Osteoblast (primary cell): ENCODE measurements at regions not wholly inside any gene's neighbourhood (a gene's known extent, or its start where the extent isn't known, plus 50 kb on each side); places are given as distances from the start of the nearest gene placed in this dataset.
"Not testable (repeated sequence)": the region's sequence is repeated elsewhere in the genome, so short reads cannot be mapped to it uniquely, and the experiment has no call there.

Experiments used
- DNase-seq: peaks from one replicate; pipeline ENCODE4 v3.0.0; 2011; ENCODE audit warnings: low spot score, mixed read lengths; ENCODE audit not compliant: insufficient read length; ENCODE audit errors: missing footprints
- H2AFZ ChIP-seq: 2 replicates; pipeline ENCODE4 v1.6.0; 2011; ENCODE audit warnings: mild to moderate bottlenecking, low read length
- H3K27ac ChIP-seq: 2 replicates; pipeline ENCODE4 v1.5.1; 2011; ENCODE audit warnings: mild to moderate bottlenecking, low read depth, low read length, moderate library complexity
- H3K27me3 ChIP-seq: 2 replicates; pipeline ENCODE4 v1.6.0; 2012; ENCODE audit warnings: mild to moderate bottlenecking, control low read depth, inconsistent platforms, low read length, moderate library complexity; ENCODE audit not compliant: insufficient read depth
- H3K36me3 ChIP-seq: 2 replicates; pipeline ENCODE4 v1.5.1; 2011; ENCODE audit warnings: mild to moderate bottlenecking, low read length, control low read depth, moderate library complexity; ENCODE audit not compliant: insufficient read depth
- H3K4me1 ChIP-seq: 2 replicates; pipeline ENCODE4 v1.5.1; 2011; ENCODE audit warnings: mild to moderate bottlenecking, low read length, control low read depth, moderate library complexity; ENCODE audit not compliant: insufficient read depth
- H3K4me2 ChIP-seq: 2 replicates; pipeline ENCODE4 v1.6.0; 2011; ENCODE audit warnings: mild to moderate bottlenecking, low read length; ENCODE audit not compliant: insufficient read depth
- H3K4me3 ChIP-seq: fragments of 200-600 bp; sonication (generic); 3 replicates; pipeline ENCODE4 v1.5.1; 2012; ENCODE audit warnings: mild to moderate bottlenecking, low read length, inconsistent platforms; ENCODE audit not compliant: insufficient read depth
- H3K79me2 ChIP-seq: 2 replicates; pipeline ENCODE4 v1.6.0; 2012; ENCODE audit warnings: mild to moderate bottlenecking, low read length, control low read depth, inconsistent platforms; ENCODE audit not compliant: insufficient read depth
- H3K9me3 ChIP-seq: 2 replicates; pipeline ENCODE4 v1.5.1; 2011; ENCODE audit warnings: low read depth, low read length, control low read depth
- H4K20me1 ChIP-seq: 2 replicates; pipeline ENCODE4 v1.6.0; 2012; ENCODE audit warnings: mild to moderate bottlenecking, low read length, control low read depth; ENCODE audit not compliant: insufficient read depth
- TF ChIP-seq, protein P1 (sequence below): IDR thresholded peaks from 2 replicates; pipeline ENCODE4 v1.5.1; 2011; ENCODE audit warnings: mild to moderate bottlenecking, low read depth, low read length, moderate library complexity; ENCODE audit errors: extremely low read depth

DNA sequence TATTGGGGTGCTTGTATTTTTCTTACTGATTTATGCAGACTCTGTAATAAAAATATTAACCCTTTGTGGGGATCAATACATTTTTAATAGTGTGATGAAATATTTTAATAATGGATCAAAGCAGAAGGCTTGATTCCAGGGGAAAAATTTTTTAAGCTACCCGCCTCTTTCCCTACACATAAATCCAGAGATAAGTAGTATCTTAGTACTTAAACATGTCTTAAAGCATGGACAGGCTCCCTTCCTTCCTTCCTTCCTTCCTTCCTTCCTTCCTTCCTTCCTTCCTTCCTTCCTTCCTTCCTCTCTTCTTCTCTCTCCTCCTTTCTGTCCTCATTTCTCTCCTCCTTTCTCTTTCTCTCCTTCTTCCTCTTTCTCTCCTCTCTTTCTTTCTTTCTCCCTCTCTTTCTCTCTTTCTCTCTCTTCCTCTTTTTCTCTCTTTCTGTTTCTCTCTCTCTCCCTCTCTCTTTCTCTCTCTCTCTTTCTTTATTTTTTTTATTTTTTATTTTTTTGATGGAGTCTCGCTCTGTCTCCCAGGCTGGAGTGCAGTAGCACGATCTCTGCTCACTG lies 78.0 kb upstream of the SPRY4 start:
- Histone ChIP-seq H3K27me3 (no peaks in the 10 kb centered on the region), H3K79me2 (no peaks in the 10 kb centered on the region), H4K20me1 (no peaks in the 10 kb centered on the region), H3K4me3 (no peak overlapping the region), H3K27ac (no peak overlapping the region), H2AFZ (no peak overlapping the region), H3K36me3 (no peaks in the 10 kb centered on the region), H3K4me2 (no peak overlapping the region), H3K4me1 (no peaks in the 10 kb centered on the region), H3K9me3 (no peaks in the 10 kb centered on the region)
- no peak for DNase-seq
- TF ChIP-seq, protein P1, sequence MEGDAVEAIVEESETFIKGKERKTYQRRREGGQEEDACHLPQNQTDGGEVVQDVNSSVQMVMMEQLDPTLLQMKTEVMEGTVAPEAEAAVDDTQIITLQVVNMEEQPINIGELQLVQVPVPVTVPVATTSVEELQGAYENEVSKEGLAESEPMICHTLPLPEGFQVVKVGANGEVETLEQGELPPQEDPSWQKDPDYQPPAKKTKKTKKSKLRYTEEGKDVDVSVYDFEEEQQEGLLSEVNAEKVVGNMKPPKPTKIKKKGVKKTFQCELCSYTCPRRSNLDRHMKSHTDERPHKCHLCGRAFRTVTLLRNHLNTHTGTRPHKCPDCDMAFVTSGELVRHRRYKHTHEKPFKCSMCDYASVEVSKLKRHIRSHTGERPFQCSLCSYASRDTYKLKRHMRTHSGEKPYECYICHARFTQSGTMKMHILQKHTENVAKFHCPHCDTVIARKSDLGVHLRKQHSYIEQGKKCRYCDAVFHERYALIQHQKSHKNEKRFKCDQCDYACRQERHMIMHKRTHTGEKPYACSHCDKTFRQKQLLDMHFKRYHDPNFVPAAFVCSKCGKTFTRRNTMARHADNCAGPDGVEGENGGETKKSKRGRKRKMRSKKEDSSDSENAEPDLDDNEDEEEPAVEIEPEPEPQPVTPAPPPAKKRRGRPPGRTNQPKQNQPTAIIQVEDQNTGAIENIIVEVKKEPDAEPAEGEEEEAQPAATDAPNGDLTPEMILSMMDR, result no peak

DNA sequence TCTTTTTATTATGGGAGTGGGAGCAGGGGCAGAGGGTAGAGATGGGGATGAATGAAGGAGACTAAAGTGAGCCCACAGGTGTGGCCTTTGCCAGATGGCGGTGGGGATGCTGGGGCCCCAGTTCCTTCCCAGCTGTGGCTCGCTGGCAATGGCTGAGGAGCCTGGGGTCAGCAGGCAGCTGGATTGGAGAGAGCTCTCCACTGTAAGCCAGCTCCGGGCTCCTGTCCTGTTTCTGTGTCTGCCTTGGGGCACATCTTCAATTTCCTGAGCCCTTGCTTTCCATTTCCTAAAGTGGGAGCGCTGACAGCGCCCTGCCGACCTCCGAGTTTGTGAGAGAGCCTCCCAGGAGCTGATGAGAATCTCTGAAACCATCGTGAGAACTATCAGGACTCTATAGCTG lies 75.6 kb upstream of the SPRY4 start:
- no peaks in the 10 kb centered on the region for H3K27me3 ChIP-seq

DNA sequence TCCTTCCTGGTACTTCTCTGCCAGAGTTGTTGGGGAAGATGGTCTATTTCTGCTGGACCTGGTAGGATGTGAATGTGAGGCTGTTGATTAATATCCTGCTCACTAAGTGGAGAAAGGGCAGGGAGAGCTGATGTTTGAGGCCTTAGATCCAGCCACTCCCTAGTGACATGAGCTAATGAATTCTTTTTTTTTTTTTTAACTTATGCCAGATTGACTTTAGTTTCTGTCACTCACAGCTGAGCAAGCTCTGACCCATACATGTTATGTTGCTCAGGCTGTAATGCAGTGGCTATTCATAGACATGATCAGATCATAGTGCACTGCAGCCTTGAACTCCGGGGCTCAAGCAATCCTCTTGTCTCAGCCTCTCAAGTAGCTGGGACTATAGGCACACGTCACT lies 75.1 kb upstream of the SPRY4 start:
- Histone ChIP-seq H3K4me3 (no peak overlapping the region), H3K9me3 (peaks cover 2% of the 10 kb centered on the region), H3K36me3 (no peaks in the 10 kb centered on the region), H3K79me2 (no peaks in the 10 kb centered on the region), H3K4me2 (no peak overlapping the region), H4K20me1 (no peaks in the 10 kb centered on the region), H3K27ac (no peak overlapping the region), H2AFZ (no peak overlapping the region), H3K4me1 (no peaks in the 10 kb centered on the region), H3K27me3 (no peaks in the 10 kb centered on the region)
- TF ChIP-seq, protein P1, result no peak
- DNase-seq, result no peak

More for the DNA sequence above, 75.6 kb upstream of the SPRY4 start:
- peaks cover 2% of the 10 kb centered on the region for H3K9me3 ChIP-seq
- TF ChIP-seq, protein P1, result no peak
- DNase-seq, result no peak
- H4K20me1 ChIP-seq, result no peaks in the 10 kb centered on the region
- no peak overlapping the region for H2AFZ ChIP-seq
- no peak overlapping the region for H3K4me2 ChIP-seq
- no peaks in the 10 kb centered on the region for H3K36me3 ChIP-seq
- H3K79me2 ChIP-seq, result no peaks in the 10 kb centered on the region
- H3K4me1 ChIP-seq, result no peaks in the 10 kb centered on the region
- no peak overlapping the region for H3K4me3 ChIP-seq
- no peak overlapping the region for H3K27ac ChIP-seq

DNA sequence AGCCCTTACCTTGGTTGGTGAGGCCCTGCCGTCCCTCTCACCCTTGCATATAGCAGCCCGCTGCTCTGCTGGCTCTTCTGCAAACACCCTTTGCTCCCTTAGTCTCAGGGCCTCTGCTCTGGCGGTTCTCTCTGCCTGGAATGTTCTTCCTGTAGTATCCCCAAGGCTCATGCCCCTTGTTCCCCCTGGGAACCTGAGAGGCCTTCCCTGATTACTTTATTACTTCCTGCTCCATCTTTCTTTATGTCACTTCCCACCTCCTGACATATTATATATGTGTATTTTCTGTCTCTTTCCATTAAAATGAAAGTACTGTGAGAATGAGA lies 73.9 kb upstream of the SPRY4 start:
- H3K79me2 ChIP-seq, result no peaks in the 10 kb centered on the region
- no peak overlapping the region for H3K4me2 ChIP-seq
- no peaks in the 10 kb centered on the region for H3K4me1 ChIP-seq
- H3K27ac ChIP-seq, result no peak overlapping the region
- H2AFZ ChIP-seq, result no peak overlapping the region
- H3K27me3 ChIP-seq, result no peaks in the 10 kb centered on the region
- no peak overlapping the region for H3K4me3 ChIP-seq
- H3K36me3 ChIP-seq, result no peaks in the 10 kb centered on the region
- no peak for DNase-seq
- TF ChIP-seq, protein P1, result no peak
- H3K9me3 ChIP-seq, result peaks cover 2% of the 10 kb centered on the region
- H4K20me1 ChIP-seq, result no peaks in the 10 kb centered on the region

DNA sequence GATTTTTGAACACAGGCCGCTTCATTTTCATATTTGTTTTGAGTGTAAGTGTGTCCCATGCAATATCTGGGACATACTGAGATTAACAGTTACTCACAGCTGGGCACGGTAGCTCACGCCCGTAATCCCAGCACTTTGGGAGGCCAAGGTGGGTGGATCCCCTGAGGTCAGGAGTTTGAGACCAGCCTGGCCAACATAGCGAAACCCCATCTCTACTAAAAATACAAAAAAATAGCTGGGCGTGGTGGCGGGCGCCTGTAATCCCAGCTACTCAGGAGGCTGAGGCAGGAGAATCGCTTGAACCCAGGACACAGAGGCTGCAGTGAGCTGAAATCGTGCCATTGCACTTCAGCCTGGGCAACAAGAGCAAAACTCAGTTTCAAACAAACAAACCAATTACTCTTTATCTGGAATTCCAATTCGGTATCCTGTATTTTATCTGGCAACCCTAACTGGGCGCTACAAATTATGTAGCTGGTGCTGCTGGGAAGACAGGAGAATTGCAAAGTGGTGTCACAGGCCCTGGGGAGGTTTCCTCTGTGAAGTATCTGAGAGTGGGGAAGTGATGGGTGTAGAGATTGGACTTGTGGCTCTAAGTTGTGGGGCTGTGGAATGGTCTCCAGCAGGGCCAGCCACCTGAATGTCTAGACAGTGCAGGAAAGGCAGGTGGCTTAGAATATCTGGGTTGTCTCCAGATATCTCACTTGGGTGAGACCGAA lies 73.3 kb upstream of the SPRY4 start:
- H4K20me1 ChIP-seq, H3K4me2 ChIP-seq, H3K27ac ChIP-seq, DNase-seq, H2AFZ ChIP-seq, H3K4me3 ChIP-seq, H3K36me3 ChIP-seq, H3K27me3 ChIP-seq, H3K4me1 ChIP-seq, H3K79me2 ChIP-seq, H3K9me3 ChIP-seq: not testable (repeated sequence)
